Caki2 (cell line): ENCODE measurements at regions not wholly inside any gene's neighbourhood (a gene's known extent, or its start where the extent isn't known, plus 50 kb on each side); places are given as distances from the start of the nearest gene placed in this dataset.
"Not testable (repeated sequence)": the region's sequence is repeated elsewhere in the genome, so short reads cannot be mapped to it uniquely, and the experiment has no call there.

Experiments used
- DNase-seq: peaks from one replicate; pipeline ENCODE4 v3.0.0-alpha.2; 2015; ENCODE audit warnings: low read depth
- in situ Hi-C: cut with HindIII; loops from 2 replicates; pipeline ENCODE4 v1.10.0; 2016; ENCODE audit warnings: low sequenced_read_pairs, low pct_unique_long_range_greater_than_20kb, mixed read lengths

DNA sequence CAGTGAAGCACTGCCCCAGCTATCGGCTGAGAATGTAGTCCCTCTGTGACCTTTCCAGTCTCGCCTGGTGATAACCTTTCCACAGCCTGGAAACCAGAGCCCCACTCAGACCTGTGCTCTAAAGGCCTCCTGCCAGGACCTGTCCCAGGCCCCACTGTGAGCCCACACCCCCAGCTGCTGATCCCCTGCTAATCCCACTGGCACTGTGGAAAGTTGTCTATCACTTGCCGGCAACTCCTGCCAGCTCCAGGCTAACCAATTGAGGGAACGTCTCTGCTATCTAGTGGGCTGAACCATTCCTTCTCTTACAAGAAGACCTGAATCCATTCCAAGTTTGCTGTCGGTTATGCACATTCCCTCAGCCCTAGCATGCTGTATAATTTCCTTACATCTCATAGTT lies 328.2 kb downstream of the FAM181B start:
- in situ Hi-C loops, result no loop called here
- DNase-seq, result no peak

DNA sequence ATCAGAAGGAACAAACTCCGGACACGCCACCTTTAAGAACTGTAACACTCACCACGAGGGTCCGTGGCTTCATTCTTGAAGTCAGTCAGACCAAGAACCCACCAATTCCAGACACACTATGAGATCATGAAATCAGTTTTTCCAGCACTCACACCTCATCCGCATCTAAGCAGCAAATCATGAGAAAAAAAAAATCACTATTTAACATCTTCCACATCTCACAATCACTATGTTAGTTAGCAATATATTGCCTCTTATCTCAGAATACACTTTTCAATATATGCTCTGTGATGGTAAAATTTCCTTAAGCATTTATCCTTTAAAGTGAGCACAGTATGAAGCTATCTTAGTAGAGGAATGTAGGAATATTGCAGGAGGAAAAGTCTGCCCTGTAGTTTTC lies 328.7 kb downstream of the FAM181B start:
- DNase-seq, result no peak
- in situ Hi-C loops, result no loop called here

DNA sequence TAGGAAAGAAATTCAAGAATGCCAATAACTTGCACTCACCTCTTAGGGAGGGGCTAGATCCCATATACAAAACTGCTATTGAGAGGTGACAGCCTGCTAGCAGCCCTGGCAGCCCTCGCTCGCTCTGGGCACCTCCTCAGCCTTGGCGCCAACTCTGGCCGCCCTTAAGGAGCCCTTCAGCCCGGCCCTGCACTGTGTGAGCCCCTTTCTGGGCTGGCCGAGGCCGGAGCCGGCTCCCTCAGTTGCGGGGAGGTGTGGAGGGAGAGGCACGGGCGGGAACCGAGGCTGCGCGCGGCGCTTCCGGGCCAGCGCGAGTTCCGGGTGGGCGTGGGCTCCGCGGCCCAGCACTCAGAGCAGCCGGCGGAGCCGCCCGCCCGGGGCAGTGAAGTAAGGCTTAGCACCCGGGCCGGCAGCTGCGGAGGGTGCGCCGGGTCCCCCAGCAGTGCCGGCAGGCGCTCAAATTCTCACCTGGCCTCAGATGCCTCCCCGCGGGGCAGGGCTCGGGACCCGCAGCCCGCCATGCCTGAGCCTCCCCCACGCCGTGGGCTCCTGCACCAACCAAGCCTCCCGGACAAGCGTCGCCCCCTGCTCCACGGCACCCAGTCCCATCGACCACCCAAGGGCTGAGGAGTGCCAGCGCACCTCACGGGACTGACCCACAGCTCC lies 329.9 kb downstream of the FAM181B start:
- in situ Hi-C loops, result no loop called here
- no peak for DNase-seq

DNA sequence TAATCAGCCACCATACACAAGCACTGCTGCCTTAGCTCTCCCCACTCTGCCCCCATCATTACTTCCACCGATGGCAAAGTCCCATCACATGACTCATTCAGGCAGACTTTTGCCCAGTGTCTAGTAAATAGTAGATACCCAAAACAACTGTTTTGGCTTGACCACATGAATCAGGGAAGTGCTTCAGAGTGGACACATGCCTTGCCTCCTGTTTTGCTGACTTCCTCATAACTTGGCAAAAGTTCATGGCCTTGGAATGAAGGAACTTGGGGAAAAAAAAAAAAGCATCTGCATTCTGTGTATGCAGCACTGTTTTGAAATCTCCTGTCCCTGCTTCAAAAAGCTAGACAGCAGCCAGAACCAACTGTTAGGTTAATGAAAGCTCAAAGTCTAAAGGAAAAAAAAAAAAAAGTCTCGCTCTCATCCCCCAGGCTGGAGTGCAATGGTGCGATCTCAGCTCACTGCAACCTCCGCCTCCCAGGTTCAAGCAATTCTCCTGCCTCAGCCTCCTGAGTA lies 335.3 kb downstream of the FAM181B start:
- in situ Hi-C loops, result no loop called here
- no peak for DNase-seq

DNA sequence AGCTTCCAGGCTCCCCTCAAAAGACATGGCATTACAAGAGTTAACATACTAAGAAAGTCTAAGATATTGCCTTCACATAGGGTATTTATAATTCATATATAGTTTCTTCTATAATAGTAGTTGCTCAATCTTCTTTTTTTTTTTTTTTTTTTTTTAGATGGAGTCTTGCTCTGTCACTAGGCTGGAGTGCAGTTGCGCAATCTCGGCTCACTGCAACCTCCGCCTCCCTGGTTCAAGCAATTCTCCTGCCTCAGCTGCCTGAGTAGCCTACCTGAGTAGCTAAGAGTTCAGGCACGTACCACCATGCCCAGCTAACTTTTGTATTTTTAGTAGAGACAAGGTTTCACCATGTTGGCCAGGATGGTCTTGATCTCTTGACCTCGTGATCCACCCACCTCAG lies 337.0 kb downstream of the FAM181B start:
- in situ Hi-C loops, DNase-seq: not testable (repeated sequence)

DNA sequence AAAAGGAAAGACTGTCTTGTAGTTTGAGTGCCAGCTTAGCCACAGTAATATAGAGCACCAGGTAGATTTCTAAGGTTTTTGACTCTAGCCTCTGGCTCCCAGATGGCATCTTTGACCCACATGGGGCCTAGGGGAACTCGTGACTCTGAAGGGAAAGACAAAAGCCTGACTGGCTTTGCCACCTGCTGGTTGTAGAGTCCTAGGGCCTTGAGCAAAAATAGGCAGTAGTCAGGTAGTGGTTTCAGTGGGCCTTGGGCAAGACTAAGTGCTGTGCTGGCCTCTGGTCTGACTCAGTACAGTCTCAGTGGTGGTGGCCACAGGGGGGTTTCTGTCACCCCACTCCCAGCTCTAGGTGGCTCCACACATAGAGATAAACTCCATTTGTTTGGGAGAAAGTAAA lies 349.4 kb downstream of the FAM181B start:
- no peak for DNase-seq
- in situ Hi-C loops, result no loop called here

DNA sequence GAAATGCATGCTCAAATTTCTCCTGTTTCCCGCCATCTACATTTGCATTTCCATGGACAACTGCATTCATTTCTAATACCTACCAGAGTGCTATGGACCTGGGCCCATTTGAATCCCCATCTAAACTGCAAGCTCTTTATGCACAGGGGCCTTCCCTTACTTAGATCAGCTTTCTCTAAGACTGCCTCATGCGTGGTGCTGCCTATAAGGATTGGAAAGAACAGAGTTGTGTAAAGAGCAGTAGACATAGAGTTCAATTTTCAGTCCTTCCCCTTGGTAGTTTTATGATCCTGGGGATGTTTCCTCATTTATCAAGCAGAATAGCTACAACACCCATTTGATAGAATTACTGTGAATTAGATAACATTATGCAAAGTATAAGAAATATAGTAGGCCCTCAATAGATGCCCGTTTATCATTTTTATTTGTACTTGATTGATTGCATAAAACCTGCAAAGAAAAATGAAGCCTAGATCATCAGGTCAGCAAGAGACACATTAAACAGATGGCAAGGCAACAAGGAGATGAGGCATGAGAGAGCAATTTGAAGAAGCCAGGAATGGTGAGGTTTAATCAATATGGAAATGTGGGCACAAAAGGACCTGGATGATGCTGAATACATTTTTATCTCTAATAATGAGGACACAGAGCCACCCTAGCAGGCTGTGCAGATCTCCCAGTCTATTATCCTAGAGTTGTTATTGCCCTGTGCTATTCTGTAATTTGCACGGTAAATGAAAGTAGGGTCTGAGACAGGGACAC lies 359.7 kb downstream of the FAM181B start:
- in situ Hi-C loops, result no loop called here
- DNase-seq, result no peak

DNA sequence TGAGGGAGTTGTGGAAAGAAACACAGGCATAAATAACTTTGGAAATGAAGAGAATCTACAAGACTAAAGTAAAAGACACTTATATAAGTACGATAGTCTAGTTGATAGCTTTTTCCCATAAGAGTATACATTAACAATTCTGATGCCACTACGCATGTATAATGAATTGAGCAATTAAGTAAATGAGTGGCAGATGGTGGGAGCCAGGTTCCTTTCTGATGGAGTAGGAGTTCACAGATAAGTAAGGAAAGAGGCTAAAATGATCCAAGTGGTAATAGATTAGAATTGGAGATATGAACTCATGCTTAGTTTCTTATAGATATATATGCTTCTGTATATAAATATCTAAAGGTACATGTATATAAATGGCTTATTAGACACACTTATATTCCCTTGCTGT lies 368.3 kb downstream of the FAM181B start:
- in situ Hi-C loops, result no loop called here
- no peak for DNase-seq

DNA sequence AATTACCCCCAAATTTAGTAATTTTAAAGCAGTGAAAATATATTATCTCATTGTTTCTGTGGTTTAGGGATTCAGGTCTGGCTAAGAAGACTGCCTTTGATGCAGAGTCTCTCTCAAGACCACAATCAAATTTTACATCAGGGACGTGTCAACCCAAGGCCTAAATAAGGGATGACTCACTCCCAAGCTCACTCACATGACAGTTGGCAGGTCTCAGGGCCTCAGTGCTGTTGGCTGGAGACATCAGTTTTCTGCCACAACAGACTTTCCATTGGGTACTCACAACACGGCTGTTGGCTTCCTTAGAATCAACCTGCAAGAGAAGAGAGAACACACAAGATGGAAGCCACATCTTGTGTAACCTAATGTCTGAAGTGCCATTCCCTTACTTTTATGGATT lies 377.3 kb downstream of the FAM181B start:
- no peak for DNase-seq
- in situ Hi-C loops, result no loop called here

DNA sequence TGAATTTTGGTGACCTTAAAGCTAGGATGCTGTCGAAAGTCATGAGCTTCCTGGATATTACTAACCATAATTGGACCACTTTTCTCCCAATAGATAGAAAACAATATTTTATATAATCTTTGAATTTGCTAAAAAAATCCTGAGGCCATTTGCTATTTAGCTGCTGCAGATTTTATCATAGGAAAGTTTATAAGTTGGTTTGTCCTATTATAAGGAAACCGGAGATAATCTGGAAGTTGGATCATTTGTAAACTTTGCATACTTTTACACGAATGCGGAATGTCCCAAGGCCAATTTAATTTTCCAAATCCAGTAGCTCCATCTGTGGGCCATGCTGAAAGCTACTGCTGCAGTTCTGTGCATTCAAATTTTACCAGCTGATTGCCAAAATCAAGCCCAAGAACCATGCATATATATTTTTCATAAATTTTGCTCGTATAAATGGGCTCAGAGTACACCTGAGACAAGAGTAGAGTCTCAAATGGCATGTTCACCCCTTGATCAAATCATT lies 378.3 kb downstream of the FAM181B start:
- in situ Hi-C loops, result no loop called here
- DNase-seq, result no peak

DNA sequence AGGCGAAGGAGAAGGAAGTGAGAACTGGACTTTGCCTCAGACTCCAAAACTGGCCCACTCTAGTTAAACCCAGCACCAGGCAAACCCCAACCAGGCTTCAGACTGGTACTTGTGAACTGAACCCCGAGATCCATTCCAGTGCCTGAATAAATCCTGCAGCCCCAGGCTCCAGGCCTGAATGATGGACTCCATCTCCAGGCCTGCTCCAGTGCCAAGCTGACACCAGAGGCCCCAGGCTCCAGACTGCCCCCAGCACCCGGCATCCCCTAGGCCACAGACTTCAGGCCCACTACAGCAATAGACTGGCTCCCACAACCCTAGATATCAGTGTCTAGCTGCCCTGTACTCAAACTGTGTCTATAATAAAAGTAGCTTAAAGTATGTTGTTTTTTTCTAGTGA lies 406.8 kb downstream of the FAM181B start:
- in situ Hi-C loops, result no loop called here

DNA sequence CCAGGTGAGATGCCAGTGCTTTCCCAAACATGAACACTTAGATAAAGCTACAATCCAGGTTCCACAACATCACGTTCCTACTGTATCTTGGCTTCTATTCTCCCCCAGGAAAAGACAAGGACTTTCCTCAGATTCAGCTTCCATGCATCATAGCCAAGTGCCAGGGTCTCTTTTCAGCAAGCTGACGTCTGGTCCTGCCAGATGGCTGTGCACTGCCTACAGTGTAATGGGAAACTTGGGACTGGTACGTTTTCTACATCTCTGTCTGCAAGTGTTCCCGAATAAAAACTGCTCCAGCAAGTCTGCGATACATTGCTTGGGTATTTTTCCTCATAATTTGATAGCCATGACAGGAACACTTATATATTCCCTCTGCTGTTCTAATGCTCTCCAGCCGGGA lies 412.5 kb downstream of the FAM181B start:
- DNase-seq, result no peak
- in situ Hi-C loops, result no loop called here

More for the DNA sequence above, 406.8 kb downstream of the FAM181B start:
- DNase-seq, result no peak

DNA sequence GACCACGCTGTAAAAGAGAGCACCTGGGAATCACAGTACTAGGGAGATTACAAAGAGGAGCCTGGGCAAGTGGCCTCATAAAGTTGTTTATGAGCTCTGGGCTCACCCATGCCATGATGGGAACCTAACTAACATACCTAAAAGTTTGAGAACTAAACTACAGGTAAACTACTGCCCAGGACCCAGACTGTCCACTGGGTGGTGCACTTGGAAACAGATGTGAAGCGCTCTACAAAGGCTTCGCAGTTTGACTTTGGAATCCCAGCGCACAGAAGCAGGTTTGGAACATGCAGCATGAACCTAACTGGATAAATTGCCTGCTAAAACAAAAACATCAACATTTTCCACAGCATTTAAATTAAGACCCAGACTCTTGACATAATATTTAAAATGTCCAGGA lies 418.6 kb downstream of the FAM181B start:
- DNase-seq, result no peak
- in situ Hi-C loops, result no loop called here

DNA sequence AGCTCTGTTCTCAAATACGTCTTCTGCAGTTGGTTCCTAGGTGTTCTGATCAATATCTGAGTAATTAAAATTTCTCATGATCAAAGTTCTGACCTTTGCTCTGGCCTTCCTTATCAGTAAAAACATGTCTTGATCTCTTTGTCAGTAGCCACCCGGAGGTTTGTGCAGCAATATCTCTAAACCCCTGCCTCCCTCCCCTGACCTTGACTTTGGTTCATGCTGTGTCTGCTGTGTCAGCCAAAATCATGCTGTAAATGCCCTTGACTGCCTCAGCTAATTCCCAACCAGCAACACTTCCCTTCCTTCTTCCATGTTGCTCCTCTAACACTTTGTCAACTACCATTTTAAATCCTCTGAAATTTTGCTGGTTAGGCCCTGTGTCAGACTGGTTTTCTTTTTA lies 424.7 kb downstream of the FAM181B start:
- DNase-seq, result no peak
- in situ Hi-C loops, result no loop called here

DNA sequence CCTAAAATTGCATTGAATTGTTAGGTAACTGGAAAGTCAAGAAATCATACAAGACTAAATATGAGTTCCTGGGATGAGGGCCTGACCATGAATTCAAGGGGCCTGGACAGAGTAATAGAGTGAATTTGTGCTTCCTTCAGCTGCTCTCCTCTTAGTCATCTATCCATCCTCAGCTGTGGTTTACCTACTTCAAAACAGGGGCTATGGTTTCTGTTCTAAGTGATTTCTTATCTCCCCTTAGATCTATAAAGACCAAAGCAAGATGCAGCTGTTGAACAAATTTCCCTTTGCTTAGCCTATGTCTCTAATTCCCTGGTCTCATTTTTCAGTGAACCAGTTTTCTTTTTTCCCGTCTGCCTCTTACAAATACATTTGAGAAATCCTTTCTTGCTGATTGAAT lies 428.5 kb downstream of the FAM181B start:
- no peak for DNase-seq
- in situ Hi-C loops, result no loop called here

DNA sequence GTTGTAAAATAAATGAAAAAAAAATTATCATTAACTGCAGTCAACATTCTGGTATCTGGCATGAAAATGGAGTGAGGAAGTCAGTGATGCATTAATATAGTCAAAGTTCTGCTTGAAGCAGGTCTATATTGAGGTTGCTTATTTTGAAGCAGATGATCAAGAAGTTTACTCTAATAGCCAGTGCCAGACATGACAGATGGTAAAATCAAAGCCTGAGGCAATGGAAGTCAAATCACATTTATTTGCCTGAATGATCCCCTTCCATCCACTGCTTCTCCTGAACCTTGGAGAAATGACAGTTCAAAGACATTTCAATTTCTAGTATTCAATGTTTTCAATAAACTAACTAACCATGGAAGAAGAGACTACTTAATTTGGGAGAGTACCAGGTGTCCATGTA lies 430.0 kb downstream of the FAM181B start:
- in situ Hi-C loops, result no loop called here
- DNase-seq, result no peak

DNA sequence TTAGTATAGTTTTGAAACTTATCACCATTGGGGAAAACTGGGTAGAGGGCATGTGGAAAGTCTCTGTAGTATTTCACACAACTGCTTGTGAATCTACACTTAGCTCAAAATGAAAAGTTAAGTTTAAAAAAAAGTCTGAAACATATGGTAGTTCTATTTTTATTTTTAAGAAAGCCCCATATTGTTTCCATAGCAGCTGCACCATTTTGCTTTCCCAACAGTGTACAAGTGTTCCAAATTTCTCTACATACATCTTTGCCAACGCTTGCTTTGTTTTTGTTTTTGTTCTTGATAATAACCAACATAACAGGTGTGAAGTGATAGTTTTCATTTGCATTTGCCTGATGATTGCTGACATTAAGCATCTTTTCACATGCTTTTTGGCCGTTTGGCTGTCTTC lies 445.2 kb downstream of the FAM181B start:
- in situ Hi-C loops, result no loop called here
- no peak for DNase-seq

DNA sequence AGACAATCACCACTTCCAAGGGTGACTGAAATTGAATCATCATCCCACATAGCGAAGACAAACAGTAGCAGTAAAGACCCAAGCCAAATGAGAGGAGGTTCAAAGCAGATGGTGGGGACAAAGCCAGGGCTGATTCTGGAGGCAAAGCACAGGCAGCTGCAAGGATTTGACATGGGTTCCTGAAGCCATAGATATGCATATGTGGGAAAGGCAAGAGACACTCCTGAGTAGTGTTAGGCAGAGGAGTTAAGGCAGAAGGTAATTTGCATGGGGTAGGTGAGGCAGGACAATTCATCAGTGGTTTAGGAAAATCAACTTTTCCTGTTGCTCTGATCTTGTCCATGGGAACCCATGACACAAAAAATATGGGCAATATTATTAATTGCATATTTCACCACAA lies 462.8 kb downstream of the FAM181B start:
- in situ Hi-C loops, result no loop called here
- DNase-seq, result no peak

DNA sequence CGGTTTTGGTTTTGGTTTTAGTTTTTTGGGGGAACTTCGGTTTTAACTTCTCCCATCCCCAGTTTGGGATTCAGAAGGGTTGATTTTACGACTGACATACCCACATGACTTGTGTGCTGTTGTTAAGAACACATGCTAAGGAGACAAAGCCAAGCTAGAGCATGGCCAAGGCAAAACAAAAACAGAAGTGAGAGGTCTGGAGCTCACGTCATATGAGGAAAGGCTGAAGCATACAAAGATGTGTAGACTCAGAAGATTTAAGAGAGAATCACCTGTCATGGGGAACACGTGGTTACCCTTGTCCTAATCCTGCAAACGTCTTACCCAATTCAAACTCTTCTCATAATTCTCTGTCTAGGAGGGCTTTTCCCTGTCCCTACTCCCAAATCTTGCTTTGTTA lies 465.0 kb downstream of the FAM181B start:
- in situ Hi-C loops, result no loop called here
- no peak for DNase-seq

DNA sequence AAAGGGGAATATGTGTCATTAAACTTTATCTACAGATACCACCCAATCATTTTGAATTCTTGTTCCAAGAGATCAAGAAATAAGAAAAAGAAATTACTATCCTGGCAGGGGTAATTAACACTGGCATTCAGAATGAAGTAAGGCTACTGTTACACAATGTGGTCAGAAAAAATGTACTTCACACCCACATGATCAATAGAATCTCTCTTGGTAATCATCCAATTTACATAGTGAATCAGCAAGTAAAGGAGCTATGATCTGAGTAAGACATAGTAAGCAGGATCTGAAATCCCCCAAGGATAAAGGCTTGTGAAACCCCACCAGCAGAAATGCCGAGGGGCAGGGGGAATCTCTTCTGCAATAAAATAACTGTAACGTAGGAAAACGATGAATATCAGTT lies 466.5 kb downstream of the FAM181B start:
- no peak for DNase-seq
- in situ Hi-C loops, result no loop called here
